ENCODE measurements at regions not wholly inside any gene's neighbourhood (a gene's known extent, or its start where the extent isn't known, plus 50 kb on each side); places are given as distances from the start of the nearest gene placed in this dataset.

GRCh38 chr2:193506035-193506434 is 1311.3 kb upstream of the TMEFF2 start:
- TF ChIP-seq CTCF (IDR thresholded peaks at IDR 0.05): no peak
- Histone ChIP-seq H3K4me1 (ENCODE audit: control insufficient read depth in 1 of 2, insufficient read depth in 1 of 2, low read depth in 1 of 2, low read length in 1 of 2) (no peaks in the 10 kb centered on the region), H3K27ac (no peak overlapping the region), H3K27me3 (no peaks in the 10 kb centered on the region), H3K4me3 (ENCODE audit: low read depth in 1 of 2, low read length in 1 of 2) (no peak overlapping the region), H3K36me3 (no peaks in the 10 kb centered on the region), H3K9me3 (no peaks in the 10 kb centered on the region)

- no peak overlapping the region for H3K27ac ChIP-seq
- no peaks in the 10 kb centered on the region for H3K27me3 ChIP-seq
- H3K4me1 ChIP-seq (ENCODE audit: control insufficient read depth in 1 of 2, insufficient read depth in 1 of 2, low read depth in 1 of 2, low read length in 1 of 2): no peaks in the 10 kb centered on the region
- TF ChIP-seq CTCF (IDR thresholded peaks at IDR 0.05): no peak
- H3K9me3 ChIP-seq: no peaks in the 10 kb centered on the region
- H3K4me3 ChIP-seq (ENCODE audit: low read depth in 1 of 2, low read length in 1 of 2): no peak overlapping the region
- H3K36me3 ChIP-seq: no peaks in the 10 kb centered on the region
Measured at GRCh38 chr2:193505620-193506019, 1310.9 kb upstream of the TMEFF2 start.

GRCh38 chr2:193502363-193503035 is 1307.8 kb upstream of the TMEFF2 start:
- H3K4me3 ChIP-seq (ENCODE audit: low read depth in 1 of 2, low read length in 1 of 2): no peak overlapping the region
- no peak for TF ChIP-seq CTCF (IDR thresholded peaks at IDR 0.05)
- no peaks in the 10 kb centered on the region for H3K36me3 ChIP-seq
- no peaks in the 10 kb centered on the region for H3K9me3 ChIP-seq
- no peak overlapping the region for H3K27ac ChIP-seq
- H3K27me3 ChIP-seq: no peaks in the 10 kb centered on the region
- no peaks in the 10 kb centered on the region for H3K4me1 ChIP-seq (ENCODE audit: control insufficient read depth in 1 of 2, insufficient read depth in 1 of 2, low read depth in 1 of 2, low read length in 1 of 2)

- no peaks in the 10 kb centered on the region for H3K27me3 ChIP-seq
- H3K9me3 ChIP-seq: no peaks in the 10 kb centered on the region
- H3K4me1 ChIP-seq (ENCODE audit: control insufficient read depth in 1 of 2, insufficient read depth in 1 of 2, low read depth in 1 of 2, low read length in 1 of 2): no peaks in the 10 kb centered on the region
- TF ChIP-seq CTCF (IDR thresholded peaks at IDR 0.05): no peak
- no peak overlapping the region for H3K4me3 ChIP-seq (ENCODE audit: low read depth in 1 of 2, low read length in 1 of 2)
- H3K36me3 ChIP-seq: no peaks in the 10 kb centered on the region
- H3K27ac ChIP-seq: no peak overlapping the region
Measured at GRCh38 chr2:193496786-193497185, 1302.1 kb upstream of the TMEFF2 start.

GRCh38 chr2:193482557-193482956 is 1287.8 kb upstream of the TMEFF2 start:
- TF ChIP-seq CTCF (IDR thresholded peaks at IDR 0.05): no peak
- no peak overlapping the region for H3K4me3 ChIP-seq (ENCODE audit: low read depth in 1 of 2, low read length in 1 of 2)
- H3K36me3 ChIP-seq: no peaks in the 10 kb centered on the region
- no peaks in the 10 kb centered on the region for H3K4me1 ChIP-seq (ENCODE audit: control insufficient read depth in 1 of 2, insufficient read depth in 1 of 2, low read depth in 1 of 2, low read length in 1 of 2)
- H3K27me3 ChIP-seq: no peaks in the 10 kb centered on the region
- no peak overlapping the region for H3K27ac ChIP-seq
- H3K9me3 ChIP-seq: no peaks in the 10 kb centered on the region
